GM06990 (cell line): ENCODE measurements at regions not wholly inside any gene's neighbourhood (a gene's known extent, or its start where the extent isn't known, plus 50 kb on each side); places are given as distances from the start of the nearest gene placed in this dataset.

ENCODE experiments used
- DNase-seq: peaks from one replicate; pipeline ENCODE4 v3.0.0-alpha.2; 2011; ENCODE audit not compliant: insufficient read length; ENCODE audit errors: extremely low read depth
- H3K27me3 ChIP-seq: replicated peaks from 2 replicates; pipeline ENCODE4 v1.6.0; 2011; ENCODE audit warnings: low read length; ENCODE audit not compliant: control insufficient read depth, insufficient read depth
- H3K36me3 ChIP-seq: 2 replicates; pipeline ENCODE4 v1.5.1; 2011; ENCODE audit warnings: low read length; ENCODE audit not compliant: control insufficient read depth, insufficient read depth
- H3K4me3 ChIP-seq: replicated peaks from 2 replicates; pipeline ENCODE4 v1.5.1; 2011; ENCODE audit warnings: low read depth, mild to moderate bottlenecking, control low read depth, low read length
- CTCF ChIP-seq: IDR thresholded peaks from 2 replicates; pipeline ENCODE4 v1.5.1; 2011; ENCODE audit warnings: low read length, control low read depth, mild to moderate bottlenecking, inconsistent platforms; ENCODE audit not compliant: insufficient read depth, poor library complexity, severe bottlenecking

DNA sequence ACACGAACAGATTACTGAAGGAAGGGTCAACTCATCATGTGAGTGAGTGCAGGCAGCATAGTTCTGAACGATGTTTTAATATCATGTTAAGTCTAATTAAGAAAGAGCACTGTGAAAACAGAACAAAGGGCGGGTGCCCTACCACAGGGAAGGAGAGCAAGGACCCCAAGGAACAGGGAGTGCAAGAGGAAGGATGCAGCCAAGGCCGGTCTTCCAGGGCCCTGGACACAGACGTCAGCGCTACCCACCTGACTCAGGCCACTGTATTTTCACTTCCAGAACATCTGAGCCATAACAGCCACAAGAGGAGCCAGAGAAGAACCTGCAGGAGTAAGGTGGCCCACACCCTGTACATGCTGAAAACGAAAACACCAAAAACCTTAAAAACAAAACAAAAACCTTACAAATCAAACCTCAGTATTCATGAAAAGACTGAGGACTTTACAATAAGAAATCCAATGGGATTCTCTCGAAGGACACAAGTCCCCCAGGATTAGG lies 506.1 kb upstream of the AKR1E2 start:
- no peaks in the 10 kb centered on the region for H3K36me3 ChIP-seq
- no peak overlapping the region for H3K4me3 ChIP-seq
- no peaks in the 10 kb centered on the region for H3K27me3 ChIP-seq
- DNase-seq = no peak
- no peak for TF ChIP-seq CTCF

DNA sequence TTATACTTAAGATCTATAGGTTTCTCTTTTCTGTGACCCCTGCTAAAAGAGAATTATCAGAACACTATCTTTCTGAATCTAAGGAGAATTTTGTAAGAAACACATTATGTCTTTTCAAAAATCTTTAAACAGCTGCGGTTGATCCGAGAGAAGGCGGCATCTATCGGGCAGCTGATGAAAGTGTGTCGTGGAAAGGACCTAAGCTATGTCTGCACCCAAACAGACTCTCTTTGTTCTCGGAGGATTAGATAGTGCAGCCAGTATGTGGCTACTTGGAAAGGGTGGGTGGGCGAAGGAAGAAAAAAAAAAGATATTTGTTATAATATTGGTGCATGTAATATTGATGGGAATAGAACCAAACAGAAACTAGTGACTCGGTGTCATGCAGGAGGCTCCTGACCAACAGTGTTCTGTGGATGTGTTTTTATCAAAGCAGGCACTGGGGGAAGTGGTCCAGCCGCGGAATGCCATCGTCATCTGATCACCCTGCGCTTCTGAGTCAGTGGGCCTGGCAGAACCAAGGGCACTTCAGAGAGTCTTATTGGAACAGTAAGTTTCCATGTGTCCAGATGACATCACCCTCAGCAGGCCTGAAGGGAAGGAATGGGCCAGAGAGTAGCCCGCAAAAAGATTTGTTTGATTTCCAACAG lies 509.7 kb upstream of the AKR1E2 start:
- H3K4me3 ChIP-seq = no peak overlapping the region
- no peak for DNase-seq
- H3K27me3 ChIP-seq = no peaks in the 10 kb centered on the region
- H3K36me3 ChIP-seq = no peaks in the 10 kb centered on the region
- TF ChIP-seq CTCF = no peak

DNA sequence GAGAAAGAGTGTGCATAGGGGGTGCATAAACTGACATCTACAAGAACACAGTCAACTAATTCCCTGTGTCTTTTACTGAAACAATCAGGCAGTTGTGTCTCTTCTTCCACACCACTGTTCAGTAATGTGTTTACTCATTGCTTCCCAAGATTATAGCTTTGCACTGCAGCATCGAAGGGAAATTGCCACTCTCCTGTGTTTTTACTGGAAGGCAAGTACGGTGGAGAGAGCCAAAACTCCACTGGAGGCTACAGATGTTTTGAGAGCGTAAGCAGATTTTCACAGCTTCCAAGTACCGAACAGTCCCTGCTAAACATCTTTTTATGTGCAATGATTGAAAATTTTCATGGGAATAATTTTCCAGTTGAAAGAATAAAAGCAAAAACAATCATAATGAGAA lies 510.5 kb upstream of the AKR1E2 start:
- DNase-seq = no peak
- no peaks in the 10 kb centered on the region for H3K36me3 ChIP-seq
- H3K4me3 ChIP-seq = no peak overlapping the region

GRCh38 chr10:4313051-4313450 lies 513.0 kb upstream of the AKR1E2 start:
- H3K4me3 ChIP-seq = no peak overlapping the region
- no peaks in the 10 kb centered on the region for H3K27me3 ChIP-seq
- DNase-seq = no peak
- no peak for TF ChIP-seq CTCF
- no peaks in the 10 kb centered on the region for H3K36me3 ChIP-seq

More for the DNA sequence above, 510.5 kb upstream of the AKR1E2 start:
- no peak for TF ChIP-seq CTCF
- H3K27me3 ChIP-seq = no peaks in the 10 kb centered on the region

GRCh38 chr10:4312051-4312835 lies 513.8 kb upstream of the AKR1E2 start:
- no peak for TF ChIP-seq CTCF

DNA sequence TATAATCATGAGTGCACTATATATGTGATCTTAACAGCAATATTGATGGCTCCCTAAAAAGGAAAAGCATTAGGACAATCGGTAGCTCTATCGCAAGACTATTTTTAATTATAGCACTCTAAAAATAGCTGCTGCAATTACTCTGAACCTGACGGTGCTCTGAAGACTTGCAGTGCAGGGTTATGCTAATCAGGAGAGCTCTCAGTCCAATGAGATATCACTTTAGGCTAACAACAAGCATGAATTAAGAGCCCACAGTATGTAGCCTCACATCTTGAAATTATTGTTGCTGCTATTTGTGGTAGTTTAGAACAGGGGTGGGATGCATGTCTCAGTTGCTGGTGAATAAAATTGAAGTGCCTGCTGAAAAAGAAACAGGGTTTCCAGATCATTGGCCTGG lies 515.8 kb upstream of the AKR1E2 start:
- no peak overlapping the region for H3K4me3 ChIP-seq
- DNase-seq = no peak

More at GRCh38 chr10:4312051-4312835, 513.8 kb upstream of the AKR1E2 start:
- no peak for DNase-seq
- no peaks in the 10 kb centered on the region for H3K27me3 ChIP-seq
- H3K4me3 ChIP-seq = no peak overlapping the region
- H3K36me3 ChIP-seq = no peaks in the 10 kb centered on the region

More for the DNA sequence above, 515.8 kb upstream of the AKR1E2 start:
- Histone ChIP-seq H3K36me3 (no peaks in the 10 kb centered on the region), H3K27me3 (no peaks in the 10 kb centered on the region)
- TF ChIP-seq CTCF = no peak
